ENCODE measurements at regions not wholly inside any gene's neighbourhood (a gene's known extent, or its start where the extent isn't known, plus 50 kb on each side); places are given as distances from the start of the nearest gene placed in this dataset.

GRCh38 chr11:39960206-39960605, 1499.2 kb downstream of the LRRC4C start:
- H3K4me1 ChIP-seq = no peaks in the 10 kb centered on the region
- intact Hi-C loops (cut with micrococcal nuclease; ENCODE audit: unreplicated experiment) = no loop called here
- POLR2A ChIA-PET = no interaction called here
- no peak overlapping the region for H3K4me3 ChIP-seq (ENCODE audit: low read depth, low read length)
- Mint-ChIP-seq H3K27ac (ENCODE audit: unreplicated experiment) (no peak overlapping the region), H3K9me3 (ENCODE audit: unreplicated experiment) (no peaks in the 10 kb centered on the region), H3K27me3 (ENCODE audit: insufficient read depth, unreplicated experiment) (no peaks in the 10 kb centered on the region), H3K4me3 (ENCODE audit: unreplicated experiment) (no peak overlapping the region), H3K36me3 (ENCODE audit: insufficient read depth, unreplicated experiment) (no peaks in the 10 kb centered on the region), H3K4me1 (ENCODE audit: low read depth, unreplicated experiment) (no peaks in the 10 kb centered on the region)
- H3K9me3 ChIP-seq = no peaks in the 10 kb centered on the region
- no peaks in the 10 kb centered on the region for H3K36me3 ChIP-seq (ENCODE audit: control insufficient read depth, insufficient read depth, low read length)
- no peak for DNase-seq
- H3K27me3 ChIP-seq (replicated peaks; ENCODE audit: control insufficient read depth, insufficient read depth, low read length) = no peaks in the 10 kb centered on the region
- CTCF ChIA-PET = no interaction called here
- TF ChIP-seq CTCF (IDR thresholded peaks at IDR 0.05; ENCODE audit: insufficient read depth in 1 of 2, low read depth in 1 of 2, low read length in 1 of 2, severe bottlenecking in 1 of 2, unreplicated experiment in 1 of 2) = no peak
- no TSS peak for BruUV-seq (replicated peaks)

- POLR2A ChIA-PET = no interaction called here
- DNase-seq = no peak
- Mint-ChIP-seq H3K27me3 (ENCODE audit: insufficient read depth, unreplicated experiment) (no peaks in the 10 kb centered on the region), H3K27ac (ENCODE audit: unreplicated experiment) (no peak overlapping the region), H3K4me1 (ENCODE audit: low read depth, unreplicated experiment) (no peaks in the 10 kb centered on the region), H3K36me3 (ENCODE audit: insufficient read depth, unreplicated experiment) (no peaks in the 10 kb centered on the region), H3K4me3 (ENCODE audit: unreplicated experiment) (no peak overlapping the region), H3K9me3 (ENCODE audit: unreplicated experiment) (peaks cover 13% of the 10 kb centered on the region)
- Histone ChIP-seq H3K27me3 (replicated peaks; ENCODE audit: control insufficient read depth, insufficient read depth, low read length) (no peaks in the 10 kb centered on the region), H3K9me3 (no peaks in the 10 kb centered on the region), H3K4me1 (no peaks in the 10 kb centered on the region), H3K4me3 (ENCODE audit: low read depth, low read length) (no peak overlapping the region), H3K36me3 (ENCODE audit: control insufficient read depth, insufficient read depth, low read length) (no peaks in the 10 kb centered on the region)
- CTCF ChIA-PET = interaction anchor here (0.6 kb wide), 1 partner anchor 426 kb away, joined by 3 read pairs; no protein-coding TSS in a partner anchor
- BruUV-seq (replicated peaks) = no TSS peak
- no peak for TF ChIP-seq CTCF (IDR thresholded peaks at IDR 0.05; ENCODE audit: insufficient read depth in 1 of 2, low read depth in 1 of 2, low read length in 1 of 2, severe bottlenecking in 1 of 2, unreplicated experiment in 1 of 2)
- intact Hi-C loops (cut with micrococcal nuclease; ENCODE audit: unreplicated experiment) = no loop called here
Observed at GRCh38 chr11:39932966-39933365, 1526.5 kb downstream of the LRRC4C start.

DNA sequence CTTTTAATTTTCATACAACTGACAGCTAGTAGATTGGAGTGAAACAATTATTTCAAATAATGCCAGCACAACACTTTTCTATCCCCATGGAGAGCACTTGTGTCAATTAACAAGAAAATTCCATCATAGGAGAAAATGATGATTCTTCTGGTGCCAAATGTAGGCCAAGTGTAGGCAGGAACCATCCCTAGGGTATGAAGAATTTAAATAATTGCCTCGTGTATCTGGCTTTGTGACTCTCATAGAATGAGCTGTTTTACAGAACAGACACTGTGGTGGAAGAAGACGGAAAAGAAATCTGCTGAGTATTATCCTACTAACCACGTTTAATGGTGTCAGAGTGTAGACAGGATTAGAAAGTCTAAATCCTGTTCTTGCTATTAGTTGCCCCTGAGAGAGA, 1542.2 kb downstream of the LRRC4C start:
- BruUV-seq (replicated peaks) = no TSS peak
- H3K4me3 Mint-ChIP-seq (ENCODE audit: unreplicated experiment) = no peak overlapping the region
- H3K36me3 Mint-ChIP-seq (ENCODE audit: insufficient read depth, unreplicated experiment) = no peaks in the 10 kb centered on the region
- no peak for TF ChIP-seq CTCF (IDR thresholded peaks at IDR 0.05; ENCODE audit: insufficient read depth in 1 of 2, low read depth in 1 of 2, low read length in 1 of 2, severe bottlenecking in 1 of 2, unreplicated experiment in 1 of 2)
- no peak overlapping the region for H3K4me3 ChIP-seq (ENCODE audit: low read depth, low read length)
- H3K4me1 Mint-ChIP-seq (ENCODE audit: low read depth, unreplicated experiment) = no peaks in the 10 kb centered on the region
- no peaks in the 10 kb centered on the region for H3K36me3 ChIP-seq (ENCODE audit: control insufficient read depth, insufficient read depth, low read length)
- peaks cover 10% of the 10 kb centered on the region for H3K9me3 Mint-ChIP-seq (ENCODE audit: unreplicated experiment)
- H3K27me3 Mint-ChIP-seq (ENCODE audit: insufficient read depth, unreplicated experiment) = no peaks in the 10 kb centered on the region
- ChIA-PET CTCF (no interaction called here), POLR2A (no interaction called here)
- H3K9me3 ChIP-seq = 0 out of 2 replicates have a peak, but pooled peaks cover 8% of the 10 kb centered on the region
- intact Hi-C loops (cut with micrococcal nuclease; ENCODE audit: unreplicated experiment) = no loop called here
- no peaks in the 10 kb centered on the region for H3K4me1 ChIP-seq
- DNase-seq = no peak
- no peaks in the 10 kb centered on the region for H3K27me3 ChIP-seq (replicated peaks; ENCODE audit: control insufficient read depth, insufficient read depth, low read length)
- no peak overlapping the region for H3K27ac Mint-ChIP-seq (ENCODE audit: unreplicated experiment)
